ENCODE measurements at regions not wholly inside any gene's neighbourhood (a gene's known extent, or its start where the extent isn't known, plus 50 kb on each side); places are given as distances from the start of the nearest gene placed in this dataset.

DNA sequence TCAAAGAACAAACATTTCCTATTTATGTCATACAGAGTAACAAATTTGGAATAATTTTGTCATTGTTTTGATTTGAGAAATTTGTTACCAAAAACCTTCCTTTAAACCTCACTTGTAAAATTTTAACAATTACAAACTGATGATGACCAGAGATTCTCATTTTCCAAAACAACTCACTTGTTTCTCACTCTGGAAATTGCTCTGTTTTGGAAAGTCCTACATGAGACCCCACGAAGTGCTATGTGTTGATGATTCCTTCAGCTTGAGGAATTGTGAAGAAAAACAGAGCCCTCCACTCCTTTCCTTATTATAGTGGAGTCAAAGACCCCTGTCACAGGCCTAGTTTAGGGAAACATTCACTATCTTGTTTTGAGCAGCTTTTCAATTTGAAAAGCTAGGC is 157.6 kb upstream of the RASGRP1 start:
- no peaks in the 10 kb centered on the region for H3K36me3 Mint-ChIP-seq (ENCODE audit: low read depth)
- peaks cover 7% of the 10 kb centered on the region for H3K27me3 Mint-ChIP-seq (ENCODE audit: low read depth)
- H3K4me3 Mint-ChIP-seq: no peak overlapping the region
- no peak overlapping the region for H3K27ac Mint-ChIP-seq
- TF ChIP-seq, protein P1, sequence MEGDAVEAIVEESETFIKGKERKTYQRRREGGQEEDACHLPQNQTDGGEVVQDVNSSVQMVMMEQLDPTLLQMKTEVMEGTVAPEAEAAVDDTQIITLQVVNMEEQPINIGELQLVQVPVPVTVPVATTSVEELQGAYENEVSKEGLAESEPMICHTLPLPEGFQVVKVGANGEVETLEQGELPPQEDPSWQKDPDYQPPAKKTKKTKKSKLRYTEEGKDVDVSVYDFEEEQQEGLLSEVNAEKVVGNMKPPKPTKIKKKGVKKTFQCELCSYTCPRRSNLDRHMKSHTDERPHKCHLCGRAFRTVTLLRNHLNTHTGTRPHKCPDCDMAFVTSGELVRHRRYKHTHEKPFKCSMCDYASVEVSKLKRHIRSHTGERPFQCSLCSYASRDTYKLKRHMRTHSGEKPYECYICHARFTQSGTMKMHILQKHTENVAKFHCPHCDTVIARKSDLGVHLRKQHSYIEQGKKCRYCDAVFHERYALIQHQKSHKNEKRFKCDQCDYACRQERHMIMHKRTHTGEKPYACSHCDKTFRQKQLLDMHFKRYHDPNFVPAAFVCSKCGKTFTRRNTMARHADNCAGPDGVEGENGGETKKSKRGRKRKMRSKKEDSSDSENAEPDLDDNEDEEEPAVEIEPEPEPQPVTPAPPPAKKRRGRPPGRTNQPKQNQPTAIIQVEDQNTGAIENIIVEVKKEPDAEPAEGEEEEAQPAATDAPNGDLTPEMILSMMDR (IDR thresholded peaks at IDR 0.05; ENCODE audit: unreplicated experiment in 3 of 3): no peak
- no peaks in the 10 kb centered on the region for H3K9me3 Mint-ChIP-seq
- no peaks in the 10 kb centered on the region for H3K4me1 Mint-ChIP-seq

DNA sequence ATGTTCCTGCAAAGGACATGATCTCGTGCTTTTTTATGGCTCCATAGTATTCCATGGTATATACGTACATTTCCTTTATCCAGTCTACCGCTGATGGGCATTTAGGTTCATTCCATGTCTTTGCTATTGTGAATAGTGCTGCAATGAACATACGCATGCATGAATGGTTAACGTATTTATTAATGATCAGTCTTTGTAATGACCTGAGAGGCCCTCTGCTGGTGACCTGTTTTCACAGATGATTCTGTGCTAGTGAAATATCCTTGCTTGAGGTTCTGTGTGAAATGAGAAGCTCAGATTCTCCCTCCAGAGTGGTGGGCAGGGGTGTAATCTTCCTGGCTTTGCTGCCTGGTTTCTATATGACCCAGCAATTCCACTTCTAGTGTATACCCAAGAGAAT is 160.2 kb upstream of the RASGRP1 start:
- Mint-ChIP-seq H3K9me3 (no peaks in the 10 kb centered on the region), H3K36me3 (ENCODE audit: low read depth) (no peaks in the 10 kb centered on the region), H3K27ac (no peak overlapping the region), H3K27me3 (ENCODE audit: low read depth) (peaks cover 3% of the 10 kb centered on the region), H3K4me3 (no peak overlapping the region), H3K4me1 (no peaks in the 10 kb centered on the region)
- TF ChIP-seq, protein P1 (IDR thresholded peaks at IDR 0.05; ENCODE audit: unreplicated experiment in 3 of 3): no peak

DNA sequence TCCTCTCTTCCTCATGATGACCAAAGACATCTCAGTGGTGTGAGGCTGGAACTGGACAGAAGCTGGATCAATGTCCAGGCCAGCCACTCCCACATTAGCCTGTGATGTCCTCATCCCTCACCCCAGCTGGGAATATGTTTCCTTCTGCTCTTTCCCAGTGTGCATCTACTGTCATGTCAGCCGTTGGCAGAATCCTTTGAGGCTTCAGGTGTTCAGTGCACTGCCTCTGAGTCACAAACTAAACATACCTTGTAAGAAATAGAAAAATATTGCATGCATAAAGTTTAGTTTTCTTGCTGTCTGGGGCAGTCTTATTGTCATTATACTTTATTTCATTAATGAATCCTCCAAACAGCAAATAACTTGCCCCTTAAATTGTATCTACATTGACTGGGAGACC is 161.6 kb upstream of the RASGRP1 start:
- Mint-ChIP-seq H3K9me3 (peaks cover under 1% of the 10 kb centered on the region), H3K4me1 (no peaks in the 10 kb centered on the region), H3K36me3 (ENCODE audit: low read depth) (no peaks in the 10 kb centered on the region), H3K27ac (no peak overlapping the region), H3K27me3 (ENCODE audit: low read depth) (peaks cover 3% of the 10 kb centered on the region), H3K4me3 (no peak overlapping the region)
- TF ChIP-seq, protein P1 (IDR thresholded peaks at IDR 0.05; ENCODE audit: unreplicated experiment in 3 of 3): no peak

DNA sequence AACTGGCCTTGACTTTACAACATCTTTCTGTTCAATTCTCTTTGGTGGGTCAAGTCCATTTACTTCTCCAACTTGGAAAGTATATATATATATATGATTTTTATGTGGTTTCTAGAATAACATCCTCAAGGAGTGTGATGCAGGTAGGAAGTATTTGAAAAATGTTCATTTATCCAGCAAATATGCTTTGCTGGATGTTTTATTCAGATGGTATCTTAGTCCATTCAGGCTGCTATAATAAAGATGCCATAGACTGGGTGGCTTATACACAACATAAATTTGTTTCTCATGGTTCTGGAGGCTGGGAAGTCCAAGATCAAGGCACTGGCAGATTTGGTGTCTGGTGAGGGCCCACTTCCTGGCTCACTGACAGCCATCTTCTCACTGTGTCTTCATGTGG is 168.7 kb upstream of the RASGRP1 start:
- Mint-ChIP-seq H3K36me3 (ENCODE audit: low read depth) (no peaks in the 10 kb centered on the region), H3K4me1 (peaks cover 6% of the 10 kb centered on the region), H3K4me3 (no peak overlapping the region), H3K27me3 (ENCODE audit: low read depth) (peaks cover 4% of the 10 kb centered on the region), H3K9me3 (peaks cover 2% of the 10 kb centered on the region), H3K27ac (no peak overlapping the region)
- TF ChIP-seq, protein P1 (IDR thresholded peaks at IDR 0.05; ENCODE audit: unreplicated experiment in 3 of 3): no peak

DNA sequence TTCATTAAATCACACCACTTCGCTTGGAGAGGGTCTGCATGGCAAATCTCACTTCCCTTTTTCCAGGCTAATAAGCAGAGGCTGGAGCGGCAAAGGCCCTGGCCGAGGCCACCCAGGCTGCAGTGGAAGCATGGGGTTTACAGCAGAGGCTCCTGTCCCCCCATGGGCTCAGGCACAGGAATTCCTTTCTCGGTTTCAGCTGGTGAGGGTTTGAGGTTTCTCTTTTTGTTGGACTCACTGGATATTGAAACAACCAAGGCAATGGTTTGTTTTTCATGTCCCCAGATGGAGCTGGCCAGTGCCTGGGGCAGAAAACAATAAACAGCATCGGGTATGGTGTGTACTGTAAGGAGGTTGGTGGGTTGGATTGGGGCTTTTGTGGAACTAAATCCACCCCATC is 175.6 kb upstream of the RASGRP1 start:
- no peaks in the 10 kb centered on the region for H3K9me3 Mint-ChIP-seq
- no peak overlapping the region for H3K27ac Mint-ChIP-seq
- no peak overlapping the region for H3K4me3 Mint-ChIP-seq
- no peaks in the 10 kb centered on the region for H3K36me3 Mint-ChIP-seq (ENCODE audit: low read depth)
- peaks cover 6% of the 10 kb centered on the region for H3K4me1 Mint-ChIP-seq
- H3K27me3 Mint-ChIP-seq (ENCODE audit: low read depth): no peaks in the 10 kb centered on the region
- TF ChIP-seq, protein P1 (IDR thresholded peaks at IDR 0.05; ENCODE audit: unreplicated experiment in 3 of 3): no peak

DNA sequence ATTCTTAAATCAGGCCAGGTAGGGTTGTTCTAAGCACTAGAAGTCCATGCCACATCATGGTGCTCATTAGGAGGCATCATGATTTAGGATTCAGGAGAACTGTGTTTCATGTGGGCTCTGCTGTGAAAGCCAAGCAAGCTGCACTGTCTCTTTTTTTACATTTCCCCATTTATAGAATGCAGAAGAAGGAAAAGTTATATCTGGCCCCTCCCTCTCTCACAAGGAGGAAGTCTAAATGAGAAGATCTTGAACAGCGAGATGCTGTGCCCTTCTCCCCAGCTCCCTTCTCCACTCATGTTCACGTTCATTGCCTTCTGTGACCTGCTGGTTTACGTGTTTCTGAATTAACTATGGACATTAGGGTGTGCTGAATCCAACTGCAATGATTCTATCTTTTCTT is 178.5 kb upstream of the RASGRP1 start:
- H3K4me3 Mint-ChIP-seq: no peak overlapping the region
- no peaks in the 10 kb centered on the region for H3K27me3 Mint-ChIP-seq (ENCODE audit: low read depth)
- no peaks in the 10 kb centered on the region for H3K4me1 Mint-ChIP-seq
- TF ChIP-seq, protein P1 (IDR thresholded peaks at IDR 0.05; ENCODE audit: unreplicated experiment in 3 of 3): no peak
- no peak overlapping the region for H3K27ac Mint-ChIP-seq
- no peaks in the 10 kb centered on the region for H3K9me3 Mint-ChIP-seq
- H3K36me3 Mint-ChIP-seq (ENCODE audit: low read depth): no peaks in the 10 kb centered on the region
